ENCODE measurements at regions not wholly inside any gene's neighbourhood (a gene's known extent, or its start where the extent isn't known, plus 50 kb on each side); places are given as distances from the start of the nearest gene placed in this dataset.

DNA sequence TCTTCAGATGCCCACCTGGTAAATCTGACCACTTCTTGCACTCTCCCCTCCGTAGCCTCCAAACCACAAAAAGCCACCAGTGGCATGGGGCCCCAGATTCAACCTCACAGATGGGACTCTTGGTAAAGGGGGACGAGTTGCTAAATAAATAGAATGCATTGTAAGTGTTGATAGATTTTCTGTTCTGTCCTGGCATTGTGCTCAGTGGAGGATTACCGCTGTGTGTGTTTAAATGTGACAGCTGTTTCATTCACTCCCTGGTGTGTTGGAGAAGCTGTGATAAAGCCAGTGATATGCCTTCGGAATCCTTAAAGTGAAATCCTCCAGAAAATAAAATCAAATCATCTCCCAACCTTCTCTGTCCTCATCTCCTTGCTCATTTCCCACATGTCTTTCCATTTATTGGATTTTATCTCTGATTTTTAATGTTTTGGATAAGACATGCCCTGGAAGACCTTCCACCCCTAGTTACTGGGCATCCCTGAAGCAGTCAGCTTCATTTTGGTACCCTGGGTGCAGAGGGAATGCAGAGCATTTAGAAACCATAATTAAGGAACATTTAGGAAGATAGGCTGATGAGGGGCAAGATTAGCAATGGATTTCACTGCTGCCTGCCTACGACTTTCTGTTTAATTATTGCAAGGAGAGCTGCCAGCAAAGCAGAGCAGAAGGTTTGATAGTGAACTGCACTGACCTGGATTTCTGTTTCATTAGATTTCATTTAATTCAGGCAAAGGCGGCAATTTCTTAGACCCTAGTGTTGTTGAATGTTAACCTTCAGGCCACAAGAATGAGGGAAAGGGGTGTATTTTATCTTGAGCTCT, 460.9 kb upstream of the KIRREL3 start:
- DNase-seq: no peak

DNA sequence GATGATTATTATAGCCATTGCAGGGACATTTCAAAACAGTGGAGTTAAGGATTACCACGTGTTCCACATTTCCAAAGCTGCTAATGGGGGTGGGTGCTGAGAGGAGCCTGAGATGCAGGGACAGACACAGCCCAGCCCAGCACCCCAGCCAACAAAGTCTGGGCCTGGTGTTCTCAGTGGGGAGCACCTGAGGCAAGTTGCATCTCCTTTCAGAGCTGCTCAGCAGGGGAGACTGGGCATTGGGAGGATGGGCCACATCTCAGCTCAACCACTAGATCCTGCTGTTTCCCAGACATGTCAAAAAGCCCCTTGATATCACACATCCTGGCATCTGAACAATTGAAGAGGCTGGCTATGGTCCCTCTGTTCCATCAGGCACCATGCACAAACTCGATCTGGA, 458.0 kb upstream of the KIRREL3 start:
- no peak for DNase-seq

DNA sequence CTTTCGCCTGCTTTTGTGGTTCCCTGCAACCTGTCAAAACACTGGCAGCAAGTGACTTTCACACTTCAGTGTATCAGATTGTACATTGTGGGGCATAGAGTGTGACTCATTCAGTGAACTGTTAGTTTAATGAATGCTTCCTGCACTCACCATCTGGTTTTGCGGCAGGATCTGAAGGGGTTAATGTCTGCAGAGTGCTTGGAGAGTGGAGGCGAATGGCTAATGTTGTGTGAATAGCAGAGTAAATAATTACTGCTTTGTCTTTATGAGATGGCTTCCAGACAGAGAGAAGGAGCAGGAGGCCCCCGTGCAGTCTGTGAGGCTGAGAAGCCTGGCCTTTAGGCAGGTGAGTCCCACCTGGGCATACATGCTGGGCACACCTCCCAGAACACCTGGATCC, 454.3 kb upstream of the KIRREL3 start:
- DNase-seq: no peak

DNA sequence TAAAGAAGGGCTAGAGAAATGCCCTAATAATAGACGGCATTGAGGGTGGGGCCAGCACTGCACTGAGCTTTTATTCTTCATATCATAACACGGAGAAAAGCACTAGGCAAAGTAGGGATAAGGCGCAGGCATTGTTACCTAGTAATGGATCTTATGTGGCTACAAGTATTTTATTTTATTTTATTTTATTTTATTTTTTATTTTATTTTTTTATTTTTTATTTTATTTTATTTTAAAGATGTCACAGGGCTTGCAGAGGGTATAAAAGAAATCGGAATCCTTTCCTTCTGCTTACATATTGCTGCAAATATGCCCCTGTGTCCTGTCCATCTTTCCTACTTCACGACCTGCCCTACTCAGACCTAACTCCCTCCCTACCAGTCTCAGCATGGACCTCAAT, 452.0 kb upstream of the KIRREL3 start:
- DNase-seq: no peak

DNA sequence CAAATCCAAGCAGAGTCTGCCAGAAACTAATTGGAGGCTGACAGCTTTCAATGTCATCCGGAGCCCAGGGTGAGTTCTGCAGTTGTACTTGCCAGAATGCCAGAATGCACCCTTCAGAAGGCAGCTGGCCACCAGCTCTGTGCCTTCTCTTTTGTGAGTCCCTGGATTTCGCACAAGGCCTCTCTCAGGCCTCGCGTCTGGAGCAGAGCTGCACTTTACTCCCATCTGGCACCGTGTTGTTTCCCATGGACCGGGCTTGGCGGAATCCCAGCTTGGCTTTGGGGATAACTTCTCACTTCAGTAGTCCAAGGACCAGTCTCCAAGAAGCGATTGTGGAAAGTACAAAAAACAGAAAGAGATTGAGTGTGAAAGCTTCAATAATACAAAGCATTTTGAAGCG, 451.3 kb upstream of the KIRREL3 start:
- no peak for DNase-seq

DNA sequence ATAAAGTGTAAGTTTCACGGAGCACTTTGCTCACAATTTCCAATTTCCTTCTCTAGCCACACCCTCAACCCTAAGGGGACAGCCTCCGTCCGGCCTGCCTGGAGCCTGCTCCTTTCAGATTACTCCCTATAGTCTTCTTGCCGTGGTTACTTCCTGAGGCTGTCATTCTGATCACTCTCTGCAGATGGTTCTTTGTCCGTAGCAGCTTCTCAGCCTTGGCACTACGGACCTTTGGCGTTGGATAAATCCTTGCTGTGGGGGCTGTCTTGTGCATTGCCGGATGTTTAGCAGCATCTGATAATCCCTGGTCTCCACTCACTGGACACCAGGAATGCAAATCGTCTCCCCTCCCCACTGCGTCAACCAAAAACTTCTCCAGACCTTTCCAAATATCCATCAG, 447.5 kb upstream of the KIRREL3 start:
- DNase-seq: no peak

DNA sequence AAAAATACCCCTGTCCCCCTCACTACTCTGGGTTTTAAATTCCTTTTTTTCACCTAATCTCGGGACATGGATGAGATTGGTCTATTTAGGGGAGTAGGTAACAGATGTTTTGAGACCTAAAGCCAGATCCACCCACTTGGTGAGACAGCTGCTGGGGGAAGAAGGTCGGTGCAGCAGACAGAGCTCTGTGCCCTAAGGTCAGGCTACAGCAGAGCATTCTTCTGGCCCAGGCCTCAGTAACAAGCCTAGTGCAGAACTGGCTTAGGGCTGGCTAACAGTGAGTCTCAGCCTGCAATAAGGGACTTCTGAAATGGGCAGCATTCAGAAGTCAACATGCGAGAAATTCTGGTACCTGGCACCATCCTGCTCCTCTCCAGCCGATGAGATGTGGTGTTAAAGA, 444.9 kb upstream of the KIRREL3 start:
- no peak for DNase-seq

DNA sequence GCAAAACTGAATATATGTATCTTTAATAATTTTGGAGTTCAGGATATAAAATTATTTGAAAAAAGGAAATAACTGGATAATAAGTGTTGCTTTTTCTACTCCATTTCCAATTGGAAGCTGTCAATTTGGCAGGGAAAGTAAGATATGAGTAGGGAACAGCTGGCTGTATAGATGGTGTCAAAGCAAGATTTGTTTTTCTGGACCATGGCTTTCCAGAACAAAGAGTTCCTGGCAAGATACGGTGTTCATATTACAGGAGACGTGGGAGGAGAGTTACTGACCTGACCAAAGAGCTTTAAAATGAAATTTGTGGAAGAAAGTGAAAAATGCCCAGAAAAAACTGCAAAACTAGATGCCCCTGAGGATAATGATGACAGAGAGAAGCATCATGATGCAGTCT, 442.7 kb upstream of the KIRREL3 start:
- DNase-seq: no peak

DNA sequence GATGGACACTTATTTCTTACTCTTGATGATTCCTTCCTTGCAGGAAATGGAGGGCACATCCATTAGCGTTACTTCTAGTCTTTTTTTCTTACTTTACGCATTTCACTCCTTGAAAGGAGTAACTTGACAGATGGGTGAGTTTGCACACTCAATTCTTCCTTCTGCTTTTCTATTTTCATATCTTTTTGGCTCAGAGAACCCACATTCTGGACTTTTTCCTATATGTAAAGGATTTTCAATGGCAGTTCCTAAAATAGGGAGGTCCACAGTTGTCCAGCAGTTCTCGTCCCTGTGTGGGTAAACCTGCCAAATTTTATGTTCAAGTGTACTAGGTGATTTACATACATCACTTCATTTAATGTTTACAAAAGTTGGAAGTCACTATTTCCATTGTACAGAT, 440.0 kb upstream of the KIRREL3 start:
- DNase-seq: no peak

DNA sequence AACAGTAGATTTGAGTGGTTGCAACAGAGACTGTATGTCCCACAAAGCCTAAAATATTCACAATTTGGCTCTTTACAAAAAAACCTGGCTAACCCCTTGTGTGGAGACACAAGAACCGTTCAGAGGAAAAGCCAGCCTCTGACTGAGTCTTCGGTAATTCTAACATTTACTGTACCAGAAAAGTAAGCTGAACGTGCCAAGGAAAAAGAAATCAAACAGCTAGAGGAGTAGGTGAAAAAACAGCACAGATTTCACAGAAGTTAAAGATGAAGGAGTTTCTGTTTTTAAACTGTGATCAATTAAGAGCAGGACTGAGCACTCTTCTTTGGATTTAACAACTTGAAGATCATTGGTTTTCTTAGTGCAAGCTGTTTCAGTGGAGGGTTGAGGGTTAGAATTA, 424.7 kb upstream of the KIRREL3 start:
- DNase-seq: no peak

DNA sequence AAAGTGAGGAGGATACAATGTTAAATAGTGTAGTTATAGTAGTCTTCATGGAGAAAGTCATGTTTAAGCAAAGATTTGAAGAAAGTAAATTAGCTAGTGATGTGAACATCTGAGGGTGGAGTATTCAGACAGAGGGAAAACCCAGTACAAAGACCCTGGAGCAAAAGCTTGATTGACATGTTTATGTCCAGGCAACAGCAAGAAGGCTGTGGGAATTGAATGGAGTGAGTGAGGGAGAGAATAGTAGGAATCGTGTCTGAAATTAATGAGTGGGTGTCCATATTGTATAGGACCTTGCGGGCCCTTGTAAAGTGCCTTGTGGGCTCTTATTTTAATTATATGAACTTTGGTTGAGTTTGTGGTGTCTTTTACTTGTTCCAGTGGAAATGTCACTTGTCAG, 424.1 kb upstream of the KIRREL3 start:
- no peak for DNase-seq

DNA sequence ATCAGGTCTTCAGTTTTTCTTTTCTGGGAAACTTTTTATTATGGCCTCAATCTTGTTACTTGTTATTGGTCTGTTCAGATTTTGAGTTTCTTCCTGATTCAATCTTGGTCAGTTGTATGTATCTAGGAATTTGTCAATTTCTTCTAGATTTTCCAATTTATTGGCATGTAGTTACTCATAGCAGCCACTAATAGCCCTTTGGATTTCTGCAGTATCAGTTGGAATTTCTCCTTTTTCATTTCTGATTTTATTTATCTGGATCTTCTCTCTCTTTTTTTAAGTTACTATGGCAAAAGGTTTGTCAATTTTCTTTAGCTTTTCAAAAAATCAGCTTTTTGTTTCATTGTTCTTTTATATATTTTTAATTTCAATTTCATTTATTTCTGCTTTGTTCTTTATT, 419.6 kb upstream of the KIRREL3 start:
- no peak for DNase-seq

DNA sequence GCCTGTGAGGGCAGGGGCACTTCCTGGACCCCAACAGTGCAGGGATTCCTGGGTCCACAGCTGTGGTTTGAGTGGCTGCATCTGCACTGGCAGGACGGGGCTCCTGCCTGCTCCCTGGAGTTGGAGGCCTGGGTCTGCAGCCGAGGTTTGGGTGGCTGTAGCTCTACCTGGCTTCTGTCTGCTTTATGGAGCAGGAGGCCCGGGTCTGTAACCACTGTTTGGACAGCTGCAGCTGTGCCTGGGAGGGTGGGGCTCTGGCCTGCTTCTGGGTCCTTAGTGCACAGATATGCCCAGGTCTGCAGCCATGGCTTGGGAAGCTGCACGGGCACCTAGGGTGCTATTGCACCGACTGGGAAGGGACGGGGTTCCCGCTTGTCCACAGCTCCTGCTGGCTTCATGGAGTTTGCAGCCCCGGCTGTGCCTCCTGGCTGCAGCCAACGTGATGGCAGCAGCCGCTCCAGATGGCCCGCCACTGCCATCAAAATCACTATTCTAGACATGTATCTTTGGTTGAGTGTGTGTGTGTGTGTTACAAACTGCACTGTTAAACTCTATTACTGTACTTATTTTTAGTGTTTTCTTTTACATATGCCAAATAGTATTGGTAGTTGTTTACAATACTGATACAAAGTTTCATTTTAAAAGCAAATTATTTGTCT, 412.3 kb upstream of the KIRREL3 start:
- DNase-seq: no peak

DNA sequence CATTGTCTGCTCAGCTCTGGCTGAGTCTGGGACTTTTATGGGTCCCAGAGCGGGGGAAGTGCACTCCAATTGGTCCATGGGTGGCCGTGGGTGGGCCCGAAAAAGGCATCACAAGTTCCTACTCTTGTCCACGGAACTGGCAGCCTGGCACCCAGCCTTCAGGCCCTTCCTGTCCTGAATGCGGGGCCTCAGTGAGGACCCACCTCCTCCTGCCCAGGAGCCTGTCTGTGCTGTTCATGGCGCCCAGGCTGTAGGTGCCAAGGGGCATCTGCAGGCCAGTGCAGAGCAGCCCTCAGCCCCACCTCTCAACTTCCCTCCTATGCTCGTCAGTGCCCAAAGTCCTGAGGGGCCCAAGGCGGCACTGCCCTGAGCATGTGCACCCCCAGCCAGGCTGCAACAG, 411.7 kb upstream of the KIRREL3 start:
- no peak for DNase-seq

DNA sequence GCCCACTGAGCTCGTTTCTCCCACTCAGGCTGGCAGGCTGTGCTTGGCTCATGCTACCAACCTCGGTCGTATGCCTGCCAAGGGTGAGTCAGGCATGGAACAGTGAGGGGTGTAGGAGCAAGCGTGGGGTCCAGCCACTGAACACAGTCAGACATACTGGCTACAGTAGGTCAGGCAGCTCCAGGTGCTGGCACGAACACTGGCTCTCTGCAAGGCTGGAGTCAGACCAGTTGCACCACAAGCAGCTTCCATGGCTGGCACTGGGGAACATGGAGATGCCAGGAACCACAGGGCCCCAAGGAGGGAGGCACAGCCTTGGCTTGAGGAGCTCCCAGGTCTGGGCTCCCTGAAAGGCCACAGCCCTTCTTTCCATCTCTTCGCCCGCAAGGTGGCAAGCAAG, 410.7 kb upstream of the KIRREL3 start:
- DNase-seq: no peak

DNA sequence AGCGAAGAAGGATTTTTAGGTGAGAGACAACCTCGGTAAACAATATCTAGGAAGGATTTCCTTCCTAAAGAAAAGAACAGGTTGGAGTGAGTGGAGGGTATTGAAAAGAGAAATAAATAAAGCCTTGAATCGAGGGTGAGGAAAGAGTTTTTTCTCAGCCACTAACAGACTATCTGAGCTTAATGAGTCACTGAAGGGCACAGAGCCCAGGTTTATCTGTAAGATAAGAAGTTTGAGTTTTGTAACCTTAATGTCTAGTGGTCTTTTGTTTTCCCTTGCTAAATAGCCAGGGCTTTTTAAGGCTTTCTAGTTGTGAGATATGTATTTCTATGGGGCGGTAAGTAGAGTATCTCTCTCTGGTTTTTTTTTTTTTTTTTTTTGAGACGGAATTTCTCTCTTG, 394.5 kb upstream of the KIRREL3 start:
- DNase-seq: no peak

DNA sequence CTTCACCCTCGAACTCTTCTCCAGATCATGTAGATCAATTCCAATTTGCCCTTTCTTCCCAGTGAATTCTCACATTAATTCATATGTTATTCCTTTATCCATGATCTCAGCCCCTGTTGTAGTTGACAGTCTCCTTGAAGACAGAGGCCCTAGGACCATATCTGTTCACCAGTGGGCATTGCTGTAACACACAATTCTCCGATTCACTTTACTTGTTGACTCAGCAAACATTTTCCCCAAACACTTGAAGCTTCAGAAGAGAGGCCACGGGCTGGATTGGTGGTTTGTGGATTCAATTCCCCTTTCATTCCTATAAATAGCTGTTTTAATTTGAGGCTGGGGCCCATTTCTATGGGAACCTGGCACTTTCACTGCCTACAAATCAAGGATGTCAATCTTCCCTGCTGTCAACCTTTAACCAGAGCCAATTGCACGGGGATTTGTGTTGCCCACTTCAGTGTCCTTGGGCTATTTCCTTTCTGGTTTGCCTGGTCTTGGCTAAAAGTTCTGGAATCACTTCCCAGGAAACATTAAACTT, 393.0 kb upstream of the KIRREL3 start:
- DNase-seq: no peak

DNA sequence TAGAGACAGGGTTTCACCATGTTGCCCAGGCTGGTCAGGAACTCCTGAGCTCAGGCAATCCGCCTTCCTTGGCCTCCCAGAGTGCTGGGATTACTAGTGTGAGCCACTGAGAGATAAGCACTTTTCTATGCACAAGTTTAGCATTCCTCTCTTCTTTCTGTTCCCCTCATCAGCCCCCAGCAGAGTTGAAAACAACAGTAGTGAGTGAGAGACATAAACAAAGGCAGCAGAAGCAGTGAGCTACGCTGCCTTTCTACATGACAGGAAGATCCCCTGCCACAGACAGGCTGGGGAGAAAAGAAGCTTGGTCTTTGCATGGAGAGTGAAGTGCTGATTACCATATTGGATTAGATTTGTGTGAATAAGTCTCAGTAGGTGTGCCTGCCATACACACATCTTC, 392.0 kb upstream of the KIRREL3 start:
- DNase-seq: no peak

DNA sequence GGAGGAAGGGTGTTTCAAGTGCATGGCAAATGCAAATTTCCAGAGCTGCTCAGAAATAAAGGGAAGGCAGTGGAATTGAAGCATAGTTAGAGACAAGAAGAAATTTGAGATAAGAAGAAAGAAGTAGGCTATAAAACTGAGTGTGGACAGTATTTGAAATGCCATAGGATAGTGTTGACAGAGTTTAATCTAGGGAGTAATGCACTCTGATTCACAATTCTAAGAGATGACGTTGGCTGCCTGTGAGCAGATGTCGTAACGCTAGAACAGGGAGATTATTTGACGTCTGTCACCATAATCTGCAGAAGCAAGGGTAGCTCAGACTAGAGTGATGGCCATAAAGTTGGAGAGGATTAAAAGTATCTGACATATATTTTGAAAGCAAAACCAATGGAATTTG, 389.9 kb upstream of the KIRREL3 start:
- DNase-seq: no peak

DNA sequence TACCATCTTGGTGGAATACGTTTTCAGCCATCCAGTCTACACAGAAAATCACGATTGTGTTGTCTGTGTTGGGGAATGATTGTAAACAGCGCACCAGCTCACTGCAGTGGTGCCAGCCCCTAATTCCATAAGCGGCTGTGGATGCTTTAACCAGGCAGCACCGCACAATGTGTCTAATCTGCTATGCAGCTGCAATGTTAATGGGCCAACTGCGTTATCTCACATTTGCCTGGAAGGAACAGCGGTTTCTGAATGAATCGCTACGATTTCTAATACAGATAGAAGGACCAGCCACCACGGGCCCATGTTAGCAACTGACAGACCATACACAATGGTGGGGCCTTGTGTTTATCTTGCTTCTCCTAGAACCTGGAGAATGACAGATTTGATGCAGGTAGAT, 384.5 kb upstream of the KIRREL3 start:
- no peak for DNase-seq

DNA sequence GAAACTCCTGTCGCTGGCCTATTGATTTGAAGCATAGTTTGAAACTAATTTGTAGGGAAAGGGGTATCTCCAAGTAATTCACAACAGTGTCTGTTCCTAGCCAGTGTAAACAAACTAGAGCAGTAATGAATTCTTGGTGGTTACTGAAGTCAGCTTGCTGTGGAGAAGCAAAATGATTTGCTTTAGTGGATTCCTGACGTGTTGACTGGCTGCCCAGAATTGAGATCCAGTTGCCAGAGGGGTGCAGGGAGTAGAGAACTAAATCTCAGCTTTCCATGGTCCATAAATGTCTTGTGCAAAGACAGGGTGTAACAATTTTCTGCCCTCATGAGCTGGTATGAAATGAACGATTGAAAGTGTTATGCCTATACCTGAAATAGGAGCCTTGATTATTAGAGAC, 382.5 kb upstream of the KIRREL3 start:
- no peak for DNase-seq

DNA sequence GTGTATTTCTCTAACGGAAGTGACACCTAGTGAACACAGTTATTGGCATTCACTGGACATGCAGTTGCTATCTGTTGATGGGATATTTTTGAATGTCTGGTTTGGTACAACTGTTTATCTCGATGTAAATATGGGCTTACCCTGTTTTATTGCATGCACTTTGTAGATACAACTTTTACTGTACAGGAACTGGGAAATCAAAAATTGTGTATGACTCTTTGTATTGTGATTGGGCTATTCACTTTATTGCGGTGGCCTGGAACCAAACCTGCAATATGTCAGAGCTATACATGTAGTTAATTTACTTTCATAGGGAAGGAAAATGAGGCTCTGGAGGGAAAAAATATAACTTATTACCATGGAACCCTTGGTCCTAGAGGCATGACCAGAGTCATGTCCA, 380.7 kb upstream of the KIRREL3 start:
- no peak for DNase-seq

DNA sequence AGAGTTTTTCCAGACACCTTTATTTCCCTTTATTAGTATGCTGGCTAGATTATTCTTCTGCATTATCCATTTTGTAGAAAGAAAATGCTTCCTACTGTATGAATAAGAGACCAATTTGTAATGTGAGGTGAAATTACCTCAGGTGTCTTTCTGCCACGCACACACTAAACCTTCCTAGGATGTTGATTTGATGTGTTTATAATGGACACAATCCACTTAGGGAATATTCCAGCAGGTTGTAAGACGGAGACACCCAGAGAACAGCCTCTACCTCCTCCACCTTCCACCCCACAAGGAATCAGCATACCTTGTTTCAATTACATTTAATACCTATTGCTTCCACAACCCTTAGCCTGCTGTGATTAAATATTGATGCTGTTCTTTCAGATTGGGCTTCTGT, 379.1 kb upstream of the KIRREL3 start:
- DNase-seq: no peak

DNA sequence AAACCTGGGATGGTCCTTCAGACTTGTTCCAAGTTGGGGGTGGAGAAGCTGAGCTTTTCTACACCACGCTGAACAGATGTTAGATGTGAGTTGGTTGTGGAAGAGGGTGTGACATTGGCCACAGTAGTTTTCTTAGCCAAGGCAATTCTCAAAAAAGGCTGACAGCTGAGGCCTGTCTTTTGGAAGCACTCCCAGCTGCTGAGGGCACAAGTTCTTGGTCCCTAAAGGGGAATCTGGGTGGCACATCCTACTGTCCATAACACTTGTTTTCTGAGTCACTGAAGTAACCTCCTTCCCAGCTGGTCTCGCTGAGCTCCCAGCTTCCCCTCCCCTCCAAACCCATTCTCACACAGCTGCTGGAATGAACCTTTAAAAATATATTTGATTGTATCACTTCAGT, 375.7 kb upstream of the KIRREL3 start:
- no peak for DNase-seq

DNA sequence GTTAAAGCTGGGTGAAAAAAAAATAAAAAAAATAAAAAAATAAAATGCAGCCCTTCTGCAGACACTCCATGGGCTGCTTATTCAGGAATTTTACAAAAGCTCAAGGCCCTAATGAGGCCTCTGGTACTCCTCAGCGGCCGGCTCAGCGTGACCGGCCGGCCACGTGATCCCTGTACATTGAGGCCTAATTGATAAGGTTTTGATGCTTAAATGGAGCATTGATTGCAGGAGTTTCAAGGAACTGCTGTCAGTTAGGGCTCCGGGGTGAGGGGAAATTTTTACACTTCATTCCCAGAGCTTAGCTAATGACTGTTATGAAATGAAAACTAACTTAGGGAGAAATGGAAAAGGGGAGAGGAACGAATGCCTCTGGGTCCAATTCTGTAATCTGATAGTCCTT, 368.8 kb upstream of the KIRREL3 start:
- no peak for DNase-seq
